Keratinocyte (primary cell): ENCODE measurements at regions not wholly inside any gene's neighbourhood (a gene's known extent, or its start where the extent isn't known, plus 50 kb on each side); places are given as distances from the start of the nearest gene placed in this dataset.

Experiments used
- DNase-seq: peaks from one replicate; pipeline ENCODE4 v3.0.0-alpha.2; 2011; ENCODE audit warnings: low read depth, missing footprints, low spot score
- FAIRE-seq: peaks from 2 replicates; lab custom pipeline; 2011; peaks lifted over from hg19 to GRCh38; lab: Jason Lieb, UNC
- H2AFZ ChIP-seq: 2 replicates; pipeline ENCODE4 v1.6.0; 2012; ENCODE audit warnings: low read length, control low read depth, inconsistent platforms; ENCODE audit not compliant: control insufficient read depth
- H3K27ac ChIP-seq: 2 replicates; pipeline ENCODE4 v1.5.1; 2011; ENCODE audit warnings: low read length; ENCODE audit not compliant: control insufficient read depth, insufficient read depth
- H3K27me3 ChIP-seq: 3 replicates; pipeline ENCODE4 v1.6.0; 2011; ENCODE audit warnings: low read length; ENCODE audit not compliant: control insufficient read depth, insufficient read depth; ENCODE audit errors: extremely low read depth
- H3K36me3 ChIP-seq, 2 experiments: 2 replicates in 1 of 2; 3 replicates in 1 of 2; pipeline ENCODE4 v1.5.1; 2011; ENCODE audit warnings: low read length in 2 of 2, mild to moderate bottlenecking in 1 of 2; ENCODE audit not compliant: control insufficient read depth in 2 of 2, insufficient read depth in 2 of 2; ENCODE audit errors: extremely low read depth in 1 of 2
- H3K4me1 ChIP-seq: 3 replicates; pipeline ENCODE4 v1.5.1; 2011; ENCODE audit warnings: low read length; ENCODE audit not compliant: control insufficient read depth, insufficient read depth; ENCODE audit errors: extremely low read depth
- H3K4me2 ChIP-seq: 3 replicates; pipeline ENCODE4 v1.6.0; 2011; ENCODE audit warnings: low read depth, low read length; ENCODE audit not compliant: control insufficient read depth, insufficient read depth; ENCODE audit errors: extremely low read depth
- H3K4me3 ChIP-seq, 3 experiments: fragments of 200-600 bp in 1 of 3; sonication (generic) in 1 of 3; 2 replicates in 2 of 3; 3 replicates in 1 of 3; pipeline ENCODE4 v1.5.1; 2011 to 2016; ENCODE audit warnings: low read length in 3 of 3, mild to moderate bottlenecking in 3 of 3, control low read depth in 2 of 3, inconsistent platforms in 1 of 3, low read depth in 1 of 3, mixed read lengths in 1 of 3, mixed run types in 1 of 3, moderate library complexity in 1 of 3; ENCODE audit not compliant: control insufficient read depth in 2 of 3, insufficient read depth in 2 of 3; ENCODE audit errors: extremely low read depth in 1 of 3
- H3K79me2 ChIP-seq: 2 replicates; pipeline ENCODE4 v1.6.0; 2012; ENCODE audit warnings: low read length; ENCODE audit not compliant: control insufficient read depth, insufficient read depth
- H3K9ac ChIP-seq: 3 replicates; pipeline ENCODE4 v1.6.0; 2011; ENCODE audit warnings: low read length; ENCODE audit not compliant: control insufficient read depth, insufficient read depth; ENCODE audit errors: extremely low read depth
- H3K9me1 ChIP-seq: 3 replicates; pipeline ENCODE4 v1.6.0; 2011; ENCODE audit warnings: low read length; ENCODE audit not compliant: control insufficient read depth, insufficient read depth; ENCODE audit errors: extremely low read depth
- H3K9me3 ChIP-seq: 2 replicates; pipeline ENCODE4 v1.5.1; 2012; ENCODE audit warnings: low read depth, low read length; ENCODE audit not compliant: control insufficient read depth
- H4K20me1 ChIP-seq: 3 replicates; pipeline ENCODE4 v1.6.0; 2011; ENCODE audit warnings: low read length; ENCODE audit not compliant: control insufficient read depth, insufficient read depth; ENCODE audit errors: extremely low read depth
- EZH2 ChIP-seq: IDR thresholded peaks from one replicate; pipeline ENCODE4 v1.6.1; 2012; ENCODE audit warnings: inconsistent platforms, mild to moderate bottlenecking, low read length, moderate library complexity
- dilution Hi-C: fragments of 300-500 bp; cut with MboI; formaldehyde crosslinking; loops from one replicate; pipeline ENCODE4 v1.7.0; 2020; ENCODE audit warnings: low sequenced_read_pairs; ENCODE audit not compliant: extremely low pct_ligation_motif_present
- TF ChIP-seq, protein P1 (sequence below), 3 experiments: IDR thresholded peaks in 1 of 3; conservative IDR thresholded peaks in 1 of 3; optimal IDR thresholded peaks in 1 of 3; 2 replicates in 2 of 3; 3 replicates in 1 of 3; pipeline versions ENCODE3 to v1.5.1; 2011; ENCODE audit warnings: low read length in 3 of 3, mild to moderate bottlenecking in 3 of 3, moderate library complexity in 2 of 3, control low read depth in 1 of 3, inconsistent platforms in 1 of 3; ENCODE audit not compliant: insufficient read depth in 2 of 3; ENCODE audit errors: extremely low read depth in 1 of 3

DNA sequence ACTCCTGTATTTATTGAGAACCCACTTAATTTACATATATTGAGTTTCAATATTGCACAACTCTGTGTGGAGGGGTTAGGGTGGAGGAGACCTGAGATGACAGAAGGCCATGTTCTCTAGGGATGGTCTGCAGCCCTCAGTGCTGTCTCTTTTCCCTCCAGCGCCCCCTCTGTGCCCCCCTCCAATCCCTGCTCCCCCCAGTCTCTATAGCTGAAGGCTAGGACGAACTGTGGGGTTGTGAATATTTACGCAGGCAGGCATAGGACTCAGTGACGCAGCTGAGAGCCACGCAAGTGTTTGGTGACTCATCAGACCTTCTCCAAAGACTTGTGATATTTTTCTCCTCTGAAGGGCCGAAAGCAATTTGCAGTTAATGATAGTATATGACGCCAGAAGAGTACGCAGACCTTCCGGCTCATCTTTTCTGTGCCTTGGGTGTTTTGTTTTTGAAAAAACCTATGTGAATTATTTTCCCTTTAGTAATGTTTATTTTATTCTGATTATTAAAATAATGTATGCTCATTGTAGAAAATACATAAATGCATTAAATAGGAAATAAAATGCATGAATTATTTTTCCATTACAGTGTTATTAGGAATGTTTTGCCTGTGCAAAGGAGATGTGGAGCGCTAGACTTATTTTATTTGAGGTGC, 85.3 kb downstream of the SLC25A47 start:
- Histone ChIP-seq H3K4me2 (no peak overlapping the region), H3K9ac (no peak overlapping the region), H2AFZ (no peak overlapping the region), H3K36me3 (no peaks in the 10 kb centered on the region), H3K79me2 (no peaks in the 10 kb centered on the region), H4K20me1 (no peaks in the 10 kb centered on the region), H3K27me3 (no peaks in the 10 kb centered on the region), H3K9me3 (no peaks in the 10 kb centered on the region), H3K9me1 (no peaks in the 10 kb centered on the region), H3K4me1 (peaks cover 10% of the 10 kb centered on the region), H3K4me3 (no peak overlapping the region), H3K27ac (no peak overlapping the region)
- no peak for DNase-seq
- no peak for FAIRE-seq
- dilution Hi-C loops, result no loop called here
- TF ChIP-seq, protein P1, sequence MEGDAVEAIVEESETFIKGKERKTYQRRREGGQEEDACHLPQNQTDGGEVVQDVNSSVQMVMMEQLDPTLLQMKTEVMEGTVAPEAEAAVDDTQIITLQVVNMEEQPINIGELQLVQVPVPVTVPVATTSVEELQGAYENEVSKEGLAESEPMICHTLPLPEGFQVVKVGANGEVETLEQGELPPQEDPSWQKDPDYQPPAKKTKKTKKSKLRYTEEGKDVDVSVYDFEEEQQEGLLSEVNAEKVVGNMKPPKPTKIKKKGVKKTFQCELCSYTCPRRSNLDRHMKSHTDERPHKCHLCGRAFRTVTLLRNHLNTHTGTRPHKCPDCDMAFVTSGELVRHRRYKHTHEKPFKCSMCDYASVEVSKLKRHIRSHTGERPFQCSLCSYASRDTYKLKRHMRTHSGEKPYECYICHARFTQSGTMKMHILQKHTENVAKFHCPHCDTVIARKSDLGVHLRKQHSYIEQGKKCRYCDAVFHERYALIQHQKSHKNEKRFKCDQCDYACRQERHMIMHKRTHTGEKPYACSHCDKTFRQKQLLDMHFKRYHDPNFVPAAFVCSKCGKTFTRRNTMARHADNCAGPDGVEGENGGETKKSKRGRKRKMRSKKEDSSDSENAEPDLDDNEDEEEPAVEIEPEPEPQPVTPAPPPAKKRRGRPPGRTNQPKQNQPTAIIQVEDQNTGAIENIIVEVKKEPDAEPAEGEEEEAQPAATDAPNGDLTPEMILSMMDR (optimal IDR thresholded peaks at IDR 0.05 in 1 of 3, IDR thresholded peaks at IDR 0.05 in 1 of 3, conservative IDR thresholded peaks at IDR 0.05 in 1 of 3; ENCODE audit: extremely low read depth in 1 of 3, insufficient read depth in 2 of 3, low read length in 3 of 3), result no peak
- TF ChIP-seq EZH2, result no peak

DNA sequence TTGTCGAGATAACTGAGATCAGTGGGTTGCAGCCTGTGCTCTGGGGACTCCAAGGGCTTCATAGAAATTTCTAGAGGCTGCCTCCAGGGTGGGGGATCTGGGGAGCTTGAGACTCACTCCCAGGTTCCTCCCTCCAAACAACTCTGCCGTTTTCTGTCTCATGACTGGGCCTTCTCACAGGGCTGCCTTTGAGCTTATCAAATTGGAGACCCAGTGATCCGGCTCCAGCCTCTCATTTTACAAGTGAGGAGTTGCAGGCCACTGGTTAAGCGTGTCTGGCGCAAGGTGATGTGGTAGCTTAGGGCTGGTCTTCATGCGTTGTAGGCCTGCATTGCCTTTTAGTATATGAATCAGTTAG, 85.8 kb downstream of the SLC25A47 start:
- Histone ChIP-seq H3K4me2 (no peak overlapping the region), H3K27me3 (no peaks in the 10 kb centered on the region), H4K20me1 (no peaks in the 10 kb centered on the region), H3K79me2 (no peaks in the 10 kb centered on the region), H3K9me3 (no peaks in the 10 kb centered on the region), H3K27ac (no peak overlapping the region), H3K9me1 (no peaks in the 10 kb centered on the region), H3K4me3 (no peak overlapping the region), H3K36me3 (no peaks in the 10 kb centered on the region), H3K4me1 (peaks cover 10% of the 10 kb centered on the region), H3K9ac (no peak overlapping the region), H2AFZ (no peak overlapping the region)
- FAIRE-seq (no peak), DNase-seq (no peak)
- TF ChIP-seq EZH2, result no peak
- TF ChIP-seq, protein P1 (optimal IDR thresholded peaks at IDR 0.05 in 1 of 3, IDR thresholded peaks at IDR 0.05 in 1 of 3, conservative IDR thresholded peaks at IDR 0.05 in 1 of 3; ENCODE audit: extremely low read depth in 1 of 3, insufficient read depth in 2 of 3, low read length in 3 of 3), result no peak
- dilution Hi-C loops, result no loop called here
